PFSK-1 (cell line): ENCODE measurements at regions not wholly inside any gene's neighbourhood (a gene's known extent, or its start where the extent isn't known, plus 50 kb on each side); places are given as distances from the start of the nearest gene placed in this dataset.

Experiments
- FOXP2 ChIP-seq: optimal IDR thresholded peaks from 2 replicates; pipeline ENCODE3; 2011; ENCODE audit warnings: borderline replicate concordance, control low read depth, inconsistent platforms; ENCODE audit not compliant: insufficient read depth; ENCODE audit errors: extremely low read length, extremely low read depth
- POLR2AphosphoS5 ChIP-seq: IDR thresholded peaks from 2 replicates; pipeline ENCODE4 v1.6.1; 2012; ENCODE audit warnings: low read depth, mild to moderate bottlenecking, control low read depth, low read length, moderate library complexity
- SIN3A ChIP-seq: IDR thresholded peaks from 2 replicates; pipeline ENCODE4 v1.6.1; 2012; ENCODE audit warnings: mild to moderate bottlenecking, low read length, moderate library complexity, borderline replicate concordance; ENCODE audit not compliant: insufficient read depth
- TAF1 ChIP-seq: IDR thresholded peaks from 2 replicates; pipeline ENCODE4 v1.6.1; 2012; ENCODE audit warnings: low read length, control low read depth, borderline replicate concordance; ENCODE audit not compliant: insufficient read depth
- TF ChIP-seq, protein P1 (sequence below), 2 experiments: IDR thresholded peaks; 2 replicates each; pipeline versions ENCODE4 v1.6.1 to v1.8.0; 2011 to 2012; ENCODE audit warnings: low read depth in 2 of 2, low read length in 2 of 2, control low read depth in 1 of 2, inconsistent platforms in 1 of 2, mild to moderate bottlenecking in 1 of 2, moderate library complexity in 1 of 2; ENCODE audit not compliant: insufficient read depth in 1 of 2

DNA sequence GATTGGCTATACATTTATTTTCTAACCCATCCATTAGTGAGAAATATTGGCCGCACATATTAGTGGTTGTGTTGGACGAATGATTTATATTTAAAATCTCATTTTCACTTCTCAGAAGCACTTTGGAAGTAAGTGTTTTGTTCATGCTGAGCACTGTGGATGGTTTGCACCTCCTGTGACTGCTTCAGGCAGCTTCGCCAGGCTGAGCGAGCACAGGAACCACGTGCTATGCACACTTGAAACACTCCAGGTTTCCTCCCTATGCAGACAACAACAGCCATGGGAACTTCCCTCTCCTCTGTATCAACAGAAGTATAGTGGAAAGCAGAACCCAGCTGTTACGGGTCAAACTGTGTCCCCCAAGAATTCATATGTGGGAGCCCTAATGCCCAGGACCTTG lies 67.3 kb upstream of the WDR11 start:
- TF ChIP-seq FOXP2 (no peak), POLR2AphosphoS5 (no peak), SIN3A (no peak), TAF1 (no peak)
- TF ChIP-seq, protein P1, sequence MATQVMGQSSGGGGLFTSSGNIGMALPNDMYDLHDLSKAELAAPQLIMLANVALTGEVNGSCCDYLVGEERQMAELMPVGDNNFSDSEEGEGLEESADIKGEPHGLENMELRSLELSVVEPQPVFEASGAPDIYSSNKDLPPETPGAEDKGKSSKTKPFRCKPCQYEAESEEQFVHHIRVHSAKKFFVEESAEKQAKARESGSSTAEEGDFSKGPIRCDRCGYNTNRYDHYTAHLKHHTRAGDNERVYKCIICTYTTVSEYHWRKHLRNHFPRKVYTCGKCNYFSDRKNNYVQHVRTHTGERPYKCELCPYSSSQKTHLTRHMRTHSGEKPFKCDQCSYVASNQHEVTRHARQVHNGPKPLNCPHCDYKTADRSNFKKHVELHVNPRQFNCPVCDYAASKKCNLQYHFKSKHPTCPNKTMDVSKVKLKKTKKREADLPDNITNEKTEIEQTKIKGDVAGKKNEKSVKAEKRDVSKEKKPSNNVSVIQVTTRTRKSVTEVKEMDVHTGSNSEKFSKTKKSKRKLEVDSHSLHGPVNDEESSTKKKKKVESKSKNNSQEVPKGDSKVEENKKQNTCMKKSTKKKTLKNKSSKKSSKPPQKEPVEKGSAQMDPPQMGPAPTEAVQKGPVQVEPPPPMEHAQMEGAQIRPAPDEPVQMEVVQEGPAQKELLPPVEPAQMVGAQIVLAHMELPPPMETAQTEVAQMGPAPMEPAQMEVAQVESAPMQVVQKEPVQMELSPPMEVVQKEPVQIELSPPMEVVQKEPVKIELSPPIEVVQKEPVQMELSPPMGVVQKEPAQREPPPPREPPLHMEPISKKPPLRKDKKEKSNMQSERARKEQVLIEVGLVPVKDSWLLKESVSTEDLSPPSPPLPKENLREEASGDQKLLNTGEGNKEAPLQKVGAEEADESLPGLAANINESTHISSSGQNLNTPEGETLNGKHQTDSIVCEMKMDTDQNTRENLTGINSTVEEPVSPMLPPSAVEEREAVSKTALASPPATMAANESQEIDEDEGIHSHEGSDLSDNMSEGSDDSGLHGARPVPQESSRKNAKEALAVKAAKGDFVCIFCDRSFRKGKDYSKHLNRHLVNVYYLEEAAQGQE (IDR thresholded peaks at IDR 0.05; ENCODE audit: insufficient read depth in 1 of 2, low read depth in 2 of 2, low read length in 2 of 2): no peak

DNA sequence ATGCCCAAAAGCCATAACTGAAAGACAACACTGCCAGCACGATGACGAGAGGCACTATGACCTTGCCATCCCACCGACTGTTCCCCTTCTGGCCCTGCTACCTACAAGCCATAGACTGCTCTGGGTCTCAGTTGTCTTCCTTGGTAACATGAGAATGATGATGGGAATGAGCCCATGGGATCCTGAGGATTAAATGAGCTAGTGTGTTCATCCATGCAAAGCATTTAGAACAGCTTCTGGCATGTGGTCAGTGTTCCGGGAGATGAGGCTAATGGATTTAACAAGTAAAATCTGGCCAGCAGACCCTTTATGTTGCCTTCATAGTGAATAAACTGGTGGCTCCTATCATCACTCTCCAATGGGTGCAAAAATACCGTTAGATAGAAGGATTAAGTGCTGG lies 62.4 kb upstream of the WDR11 start:
- TF ChIP-seq, protein P1 (IDR thresholded peaks at IDR 0.05; ENCODE audit: insufficient read depth in 1 of 2, low read depth in 2 of 2, low read length in 2 of 2): no peak
- TF ChIP-seq POLR2AphosphoS5 (no peak), TAF1 (no peak), SIN3A (no peak), FOXP2 (no peak)

DNA sequence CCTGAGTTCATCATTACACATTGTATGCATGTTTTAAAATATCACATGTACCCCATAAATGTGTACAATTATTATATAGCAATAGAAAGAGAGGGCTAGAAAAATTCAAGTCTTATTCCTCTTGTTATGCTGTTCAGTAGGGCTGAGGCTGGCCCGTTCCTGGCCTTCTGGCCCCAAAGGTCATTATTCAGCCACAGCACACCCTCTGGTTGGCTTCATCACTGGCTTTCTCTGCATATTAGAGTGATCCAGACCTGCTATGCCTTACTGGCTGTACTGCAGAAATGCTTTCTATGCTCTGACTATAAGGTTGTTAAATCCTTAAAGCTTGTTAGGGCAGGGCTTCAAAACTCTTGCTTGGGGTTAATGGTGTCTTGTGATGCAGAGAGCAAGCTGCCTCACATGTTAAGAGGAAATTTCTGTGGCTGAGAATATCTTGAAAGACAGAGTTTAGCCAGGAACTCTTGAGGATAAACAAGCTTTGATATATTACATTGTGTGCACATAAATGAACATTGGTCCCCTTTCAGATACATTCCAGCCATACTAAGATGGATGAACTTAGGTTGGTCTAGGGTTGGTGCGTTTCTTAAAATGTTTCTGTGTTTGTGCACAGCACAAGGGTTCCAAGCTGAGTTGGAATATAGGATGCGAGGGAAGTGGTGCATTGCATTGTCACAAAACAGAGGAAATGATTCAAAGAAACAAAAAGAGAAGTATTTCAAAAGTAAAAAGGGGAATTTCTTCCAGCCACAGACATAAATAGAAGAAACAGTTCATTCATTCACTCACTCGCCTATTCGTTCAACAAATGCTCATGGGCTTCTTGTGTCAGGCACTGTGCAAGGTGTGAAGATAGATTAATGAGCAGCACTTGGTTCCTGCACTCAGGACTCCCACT lies 61.6 kb upstream of the WDR11 start:
- TF ChIP-seq, protein P1 (IDR thresholded peaks at IDR 0.05; ENCODE audit: insufficient read depth in 1 of 2, low read depth in 2 of 2, low read length in 2 of 2): no peak
- TF ChIP-seq TAF1: no peak

DNA sequence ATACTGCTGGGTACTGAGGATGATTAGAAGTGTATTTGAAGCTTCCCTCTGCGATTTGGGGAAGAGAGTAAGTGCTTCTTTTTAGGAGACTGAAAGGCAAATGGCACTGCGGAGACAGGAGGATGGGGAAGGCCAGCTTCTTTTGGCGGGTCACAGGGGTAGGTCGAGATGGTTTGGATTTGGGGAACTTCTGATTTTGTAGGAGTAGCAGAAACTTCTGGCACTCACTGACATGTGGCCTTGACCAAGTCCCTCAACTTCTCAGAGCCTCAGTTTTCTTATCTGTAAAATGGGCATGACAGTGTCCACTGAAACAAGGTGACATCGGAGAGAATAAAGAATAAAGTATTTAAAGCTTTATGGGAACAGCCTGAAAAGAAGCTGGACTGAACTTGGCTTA lies 59.8 kb upstream of the WDR11 start:
- no peak for TF ChIP-seq SIN3A
- no peak for TF ChIP-seq FOXP2
- TF ChIP-seq TAF1: no peak
- TF ChIP-seq POLR2AphosphoS5: no peak

DNA sequence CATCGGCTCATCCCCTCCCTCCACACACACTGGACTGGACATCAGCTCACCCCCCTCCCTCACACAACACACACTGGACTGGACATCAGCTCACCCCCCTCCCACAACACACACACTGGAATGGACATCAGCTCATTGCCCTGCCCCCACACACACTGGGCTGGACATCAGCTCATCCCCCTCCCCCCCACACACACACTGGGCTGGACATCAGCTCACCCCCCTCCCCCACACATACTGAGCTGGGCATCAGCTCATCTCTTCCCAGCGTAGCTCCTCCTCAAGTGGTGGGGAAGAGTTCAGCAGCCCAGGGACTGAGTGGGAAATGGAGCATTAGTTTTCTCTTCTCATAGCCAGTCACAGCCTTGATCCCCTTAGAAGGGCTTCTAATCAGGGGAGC lies 58.1 kb upstream of the WDR11 start:
- no peak for TF ChIP-seq TAF1
- no peak for TF ChIP-seq POLR2AphosphoS5
- no peak for TF ChIP-seq SIN3A
- TF ChIP-seq, protein P1 (IDR thresholded peaks at IDR 0.05; ENCODE audit: insufficient read depth in 1 of 2, low read depth in 2 of 2, low read length in 2 of 2): no peak
- no peak for TF ChIP-seq FOXP2
